Stimulated activated CD8-positive, alpha-beta memory T cell treated with anti-CD3 and anti-CD28 coated beads, Interleukin-12 subunit alpha, Interleukin-12 subunit beta, amount 100 ng/mL, for 24 hours (primary cell): ENCODE measurements at regions not wholly inside any gene's neighbourhood (a gene's known extent, or its start where the extent isn't known, plus 50 kb on each side); places are given as distances from the start of the nearest gene placed in this dataset.

ENCODE experiments used
- DNase-seq: peaks from one replicate; pipeline ENCODE4 v3.0.0-alpha.2; 2020; ENCODE audit errors: extremely low read depth

DNA sequence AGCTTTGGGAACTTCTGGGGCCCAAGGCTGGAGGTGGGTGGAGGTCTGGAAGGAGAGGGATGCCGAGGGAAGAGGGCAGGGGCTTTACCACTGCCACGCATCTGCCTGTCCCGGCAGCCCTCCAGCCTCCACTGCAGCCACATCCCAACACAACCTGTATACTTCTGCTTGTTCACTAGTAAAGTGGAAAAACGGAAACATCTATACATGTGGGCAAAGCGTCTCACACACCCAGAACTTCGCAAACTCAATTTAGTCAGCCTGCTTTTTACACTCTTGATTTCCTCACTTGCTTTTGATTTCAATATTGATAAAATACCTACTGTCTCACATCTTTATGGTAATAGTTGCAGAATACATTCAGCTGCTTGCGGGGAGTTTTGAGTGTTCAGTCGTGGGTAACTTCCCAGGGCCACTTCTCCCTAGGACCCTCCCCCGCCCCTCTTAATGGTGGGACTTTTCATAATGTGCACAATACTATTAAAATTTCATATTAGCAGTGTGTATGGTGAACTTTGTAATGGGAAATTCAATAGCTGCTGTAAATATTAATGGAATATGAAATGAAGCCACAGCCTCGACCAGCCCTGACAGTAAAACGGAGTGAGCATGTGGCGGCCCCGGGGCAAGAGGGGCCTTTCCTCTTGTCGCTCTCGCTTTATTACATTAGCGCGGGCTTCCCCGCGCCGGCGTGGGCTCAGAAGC, 85.2 kb downstream of the NR2F2 start:
- DNase-seq, result no peak

DNA sequence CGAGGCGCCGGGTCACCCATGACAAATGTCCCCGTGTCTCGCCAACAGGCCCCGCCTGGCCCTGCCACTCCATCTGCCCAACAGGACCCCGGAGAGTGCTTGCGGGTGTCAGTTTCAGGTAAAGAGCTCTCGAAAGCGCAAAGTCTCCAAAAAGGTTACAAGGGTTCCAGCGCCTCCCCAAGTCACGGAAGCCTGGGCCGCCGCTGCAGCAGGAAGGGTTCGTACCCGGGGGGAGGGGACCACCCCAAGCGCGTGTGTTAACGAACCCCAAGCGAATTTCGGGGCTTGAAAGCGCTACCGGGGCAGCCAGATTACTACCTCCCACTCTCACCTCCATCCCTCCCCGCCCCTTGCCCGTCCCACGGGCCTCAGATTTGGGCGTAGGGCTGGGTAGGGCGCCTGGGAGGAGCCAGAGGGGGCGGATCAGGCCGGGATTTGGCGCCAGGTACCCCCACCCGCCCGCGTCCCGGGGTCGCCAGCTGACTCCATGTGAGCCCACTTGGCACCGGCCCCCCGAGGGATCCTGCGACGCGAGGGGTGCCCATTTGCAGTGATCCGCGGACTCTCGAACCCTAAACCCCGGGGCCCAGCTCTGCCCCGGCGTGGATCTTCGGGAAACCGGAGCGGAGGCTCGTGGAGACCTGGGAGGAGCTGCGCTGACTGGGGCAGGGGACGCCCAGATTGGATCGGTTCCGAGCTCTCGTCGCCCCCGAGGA, 85.9 kb downstream of the NR2F2 start:
- no peak for DNase-seq

DNA sequence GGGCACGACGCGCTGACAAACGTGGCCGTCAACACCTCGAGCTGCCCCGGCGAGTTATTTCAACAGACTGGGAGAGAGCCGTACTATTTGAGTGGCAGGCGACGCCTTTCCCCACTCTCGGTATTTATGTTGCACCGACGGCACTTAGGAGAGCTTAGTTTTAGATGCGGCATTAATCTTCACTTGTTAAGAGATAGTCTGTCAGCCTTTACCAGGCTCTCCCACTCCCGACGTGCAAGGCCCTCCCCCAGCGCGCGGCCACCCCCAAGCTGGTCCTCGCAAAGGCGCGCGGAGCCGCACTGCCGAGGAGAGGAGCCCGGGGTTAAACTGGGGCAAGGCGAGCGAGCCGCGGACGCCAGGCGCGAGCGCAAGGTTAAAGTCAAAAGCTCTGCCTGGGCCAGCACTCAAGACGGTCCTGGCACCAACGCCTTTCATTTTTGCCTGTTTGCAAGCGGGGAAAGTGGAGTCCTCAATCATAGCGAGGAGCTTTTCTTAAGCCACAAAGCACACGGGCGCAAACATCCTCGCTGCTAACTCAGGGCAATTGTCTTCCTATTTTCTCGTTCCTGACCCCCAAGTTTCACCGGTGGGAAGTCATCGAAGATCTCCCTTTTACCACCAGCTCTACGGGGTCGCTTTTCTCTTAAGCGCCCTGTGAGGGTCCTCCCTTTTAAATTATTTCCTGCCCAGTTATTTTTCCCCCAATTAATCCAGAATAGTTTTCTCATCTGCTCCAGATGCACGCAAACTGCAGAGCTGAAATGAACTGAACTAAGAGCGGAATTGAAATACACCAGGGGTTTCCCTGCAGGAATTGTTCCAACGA, 86.6 kb downstream of the NR2F2 start:
- DNase-seq, result no peak

DNA sequence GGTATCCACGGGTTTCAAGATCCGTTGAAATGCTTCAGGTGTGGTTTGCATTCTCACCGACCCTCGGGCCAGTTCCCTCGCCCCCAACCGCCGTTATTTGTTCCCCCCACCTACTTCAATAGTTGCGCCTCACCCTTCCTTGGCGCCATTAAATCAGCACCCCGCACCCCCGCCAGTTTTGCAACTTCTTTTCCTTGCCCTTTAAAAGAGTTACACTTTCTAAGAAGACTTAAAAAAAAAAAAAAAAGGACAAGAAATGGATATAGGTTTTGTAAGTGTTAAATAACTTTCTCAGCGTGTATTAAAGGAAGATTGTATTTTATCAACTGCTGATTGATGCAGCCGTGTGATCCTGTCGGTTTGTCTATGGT, 87.2 kb downstream of the NR2F2 start:
- no peak for DNase-seq

DNA sequence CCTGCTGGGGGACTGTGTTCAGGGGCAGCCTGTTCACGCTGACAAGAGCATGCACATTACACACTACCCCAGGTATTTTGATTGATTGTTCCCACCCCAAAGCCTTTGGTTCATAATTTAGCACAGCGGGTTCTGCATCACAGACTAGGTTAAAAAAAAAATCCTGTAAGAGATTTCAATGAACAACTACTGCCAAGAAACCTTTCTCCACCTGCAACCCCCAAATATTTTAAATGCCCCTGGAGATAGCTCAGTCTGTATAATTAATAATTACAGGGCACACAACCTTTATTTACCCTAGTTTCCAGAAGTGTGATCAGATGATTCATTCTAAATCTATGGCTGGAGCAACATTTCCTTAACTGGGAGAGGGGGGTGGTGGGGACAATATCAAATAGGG, 87.6 kb downstream of the NR2F2 start:
- DNase-seq, result no peak

DNA sequence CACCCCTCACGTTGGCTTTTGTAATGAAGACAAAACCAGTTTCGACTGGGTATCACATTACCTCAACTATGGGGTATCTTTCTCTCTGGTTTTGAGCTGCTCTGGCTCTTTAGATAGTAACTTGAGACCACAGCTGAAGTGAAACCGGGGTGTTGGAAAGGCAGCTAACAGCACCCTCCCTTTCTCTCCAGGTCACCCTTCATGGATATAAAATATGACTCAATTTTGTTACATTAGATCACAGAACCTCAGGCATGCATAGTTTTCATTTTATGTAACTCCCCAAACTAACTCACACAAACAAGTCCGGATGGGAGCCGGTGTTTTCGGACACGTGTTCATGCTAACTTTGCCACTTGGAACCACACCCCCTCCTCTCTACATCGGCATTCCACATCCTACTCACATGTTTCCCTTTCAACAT, 90.7 kb downstream of the NR2F2 start:
- DNase-seq, result no peak

DNA sequence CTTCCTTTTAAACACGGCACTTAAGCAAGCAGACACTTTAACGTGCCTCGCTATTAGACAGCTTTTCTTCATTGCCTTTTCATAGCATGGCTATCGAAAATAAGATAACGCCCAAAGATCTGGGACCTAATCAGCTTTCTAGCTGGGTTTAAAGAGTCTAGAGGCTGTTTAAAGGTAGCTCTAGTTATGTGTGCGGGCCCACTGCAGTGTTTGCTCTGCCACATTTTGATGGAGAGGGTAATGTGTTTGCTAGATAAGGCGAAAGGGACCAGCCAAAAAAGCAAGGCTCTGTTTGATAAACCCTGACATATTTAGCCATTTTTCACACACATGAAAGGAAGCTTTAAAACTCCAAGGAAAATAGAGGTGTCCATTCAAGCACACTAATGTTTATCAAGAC, 91.6 kb downstream of the NR2F2 start:
- DNase-seq, result no peak

DNA sequence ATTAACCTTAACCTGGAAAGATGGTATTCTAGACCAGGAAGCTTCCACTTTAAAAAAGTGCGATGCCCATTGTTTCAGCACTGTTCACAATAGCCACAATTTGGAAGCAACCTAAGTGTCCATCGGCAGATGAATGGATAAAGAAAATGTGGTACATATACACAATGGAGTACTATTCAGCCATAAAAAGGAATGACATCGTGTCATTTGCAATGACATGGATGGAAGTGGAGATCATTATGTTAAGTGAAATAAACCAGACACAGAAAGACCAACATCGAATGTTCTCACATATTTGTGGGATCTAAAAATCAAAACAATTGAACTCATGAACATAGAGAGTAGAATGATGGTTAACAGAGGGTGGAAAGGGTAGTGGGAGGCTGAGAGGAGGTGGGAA, 94.2 kb downstream of the NR2F2 start:
- DNase-seq, result no peak

DNA sequence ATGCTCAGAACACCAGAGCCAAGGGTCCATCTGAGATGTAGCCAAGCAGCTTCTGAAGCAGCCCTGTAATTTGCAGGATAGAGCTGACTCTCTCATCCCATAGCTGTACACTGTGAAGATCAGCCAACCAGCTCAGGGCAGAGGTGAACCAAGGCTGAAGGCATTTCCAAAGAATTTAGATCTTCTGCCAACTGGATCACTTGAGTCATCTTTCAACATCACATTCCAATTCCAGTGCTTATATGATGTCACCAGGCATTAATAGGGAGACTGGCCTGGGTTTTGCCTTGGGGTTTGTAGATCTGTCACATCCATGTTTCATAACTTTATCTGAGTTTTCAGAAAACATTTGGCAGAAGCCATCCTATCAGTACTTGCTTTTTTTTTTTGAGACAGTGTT, 98.2 kb downstream of the NR2F2 start:
- no peak for DNase-seq

DNA sequence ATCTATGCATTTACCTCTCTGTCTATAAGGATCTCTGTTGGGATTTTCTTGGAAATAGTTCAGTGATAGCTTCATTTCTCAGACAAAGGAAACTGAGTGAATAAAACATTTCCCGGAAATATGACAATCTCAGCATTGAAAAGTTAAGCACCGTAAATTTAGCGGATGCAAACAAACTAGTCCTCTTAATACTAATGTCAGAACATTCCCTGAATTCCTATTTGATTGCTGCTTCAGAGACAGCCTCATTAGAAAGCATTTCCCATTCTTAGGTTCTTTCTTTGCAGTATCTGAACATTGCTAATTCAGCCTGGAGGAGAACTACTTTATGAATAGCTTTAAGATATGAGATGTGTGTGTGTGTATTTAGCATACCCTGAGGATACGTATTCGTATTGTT, 101.3 kb downstream of the NR2F2 start:
- DNase-seq, result no peak

DNA sequence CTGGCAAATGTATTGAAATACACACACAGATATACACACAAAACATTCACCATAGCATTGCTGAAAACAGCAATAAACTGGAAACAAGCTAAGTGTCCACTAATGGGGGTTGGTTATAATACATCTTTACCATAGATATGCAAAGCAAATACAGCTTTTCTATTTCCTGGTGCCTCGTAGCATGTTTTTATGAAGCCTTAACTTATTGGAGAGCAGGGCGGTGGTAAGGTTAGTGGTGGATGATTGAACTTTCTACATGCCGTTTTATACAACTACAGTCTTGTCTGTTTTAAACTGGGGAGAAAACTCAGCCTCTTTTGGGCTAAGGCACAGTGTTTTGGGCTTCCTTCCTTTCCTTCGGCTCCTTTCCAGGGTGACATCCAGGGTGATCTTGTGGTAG, 104.5 kb downstream of the NR2F2 start:
- no peak for DNase-seq

DNA sequence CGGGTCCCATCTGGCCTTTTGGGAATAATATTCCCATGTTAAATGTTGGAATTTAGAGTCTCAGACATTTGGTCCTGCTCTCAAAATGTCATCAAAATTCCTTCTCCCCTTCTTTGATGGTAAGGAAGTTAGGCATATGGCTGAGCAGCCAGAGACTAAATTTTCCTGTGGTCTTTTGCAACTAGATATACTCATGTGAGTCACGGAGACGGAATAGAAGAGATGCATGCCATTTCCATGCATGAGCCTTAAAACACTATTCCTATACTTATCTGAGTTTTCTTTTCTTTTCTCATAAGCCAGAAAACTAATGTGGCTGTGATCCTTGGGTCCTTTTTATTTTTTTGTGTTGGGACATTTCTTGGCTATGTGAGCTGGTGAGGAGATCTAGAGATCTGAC, 105.3 kb downstream of the NR2F2 start:
- no peak for DNase-seq

DNA sequence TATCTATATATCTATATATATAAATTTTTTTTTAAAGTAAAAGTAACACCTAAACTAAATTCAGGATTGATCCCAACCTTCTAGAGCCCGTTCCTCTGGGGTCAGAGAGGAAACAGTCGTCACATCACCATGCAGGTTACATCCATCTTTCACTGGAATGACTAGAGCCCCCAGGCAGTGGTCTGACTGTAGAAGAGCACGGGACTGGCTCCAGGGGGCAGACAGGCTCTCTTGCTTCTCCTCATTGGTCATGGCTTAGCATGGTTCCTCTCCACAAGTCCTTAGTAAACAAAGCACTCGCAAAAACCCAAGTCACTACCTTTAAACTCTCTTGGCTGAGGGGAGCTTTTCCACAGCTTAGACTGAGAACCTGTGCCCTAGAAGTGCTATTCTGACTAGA, 110.5 kb downstream of the NR2F2 start:
- no peak for DNase-seq

DNA sequence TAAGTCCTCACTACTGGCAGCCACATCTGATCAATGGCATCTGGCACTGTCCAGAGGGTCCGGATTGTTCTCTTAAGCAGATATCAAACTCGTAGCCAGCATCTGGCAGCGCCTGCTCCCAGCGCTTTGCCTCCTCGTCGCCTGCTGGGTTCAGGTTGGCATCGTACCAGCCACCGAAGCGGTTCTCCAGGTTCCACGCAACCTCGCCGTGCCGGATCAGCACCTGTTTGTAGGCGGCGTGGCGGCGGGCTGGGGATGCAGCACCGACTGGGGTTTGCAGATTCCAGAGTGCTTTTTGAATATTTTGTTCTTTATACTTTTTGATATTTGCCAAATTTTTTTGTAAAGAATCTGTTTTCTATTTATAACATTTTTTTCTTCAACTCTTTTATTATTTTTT, 111.6 kb downstream of the NR2F2 start:
- DNase-seq, result no peak

DNA sequence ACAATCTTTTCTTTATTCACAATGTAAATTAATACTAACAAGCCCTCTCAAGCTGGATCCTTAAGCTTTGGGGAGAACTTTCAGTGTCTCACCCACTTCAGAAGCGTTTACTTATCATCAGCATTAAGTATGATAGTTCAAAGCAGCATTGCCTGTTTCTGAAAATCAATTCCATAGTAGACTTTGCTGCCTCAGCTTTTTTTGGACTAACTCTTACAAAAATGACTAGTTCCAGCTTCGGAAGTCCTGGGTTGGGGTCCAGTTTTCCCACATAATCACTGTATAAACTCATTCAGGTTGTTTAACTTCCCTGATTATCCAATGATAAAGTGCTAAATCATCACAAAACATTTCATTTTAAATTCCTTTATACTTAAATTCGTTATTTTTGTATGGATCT, 114.4 kb downstream of the NR2F2 start:
- DNase-seq, result no peak

DNA sequence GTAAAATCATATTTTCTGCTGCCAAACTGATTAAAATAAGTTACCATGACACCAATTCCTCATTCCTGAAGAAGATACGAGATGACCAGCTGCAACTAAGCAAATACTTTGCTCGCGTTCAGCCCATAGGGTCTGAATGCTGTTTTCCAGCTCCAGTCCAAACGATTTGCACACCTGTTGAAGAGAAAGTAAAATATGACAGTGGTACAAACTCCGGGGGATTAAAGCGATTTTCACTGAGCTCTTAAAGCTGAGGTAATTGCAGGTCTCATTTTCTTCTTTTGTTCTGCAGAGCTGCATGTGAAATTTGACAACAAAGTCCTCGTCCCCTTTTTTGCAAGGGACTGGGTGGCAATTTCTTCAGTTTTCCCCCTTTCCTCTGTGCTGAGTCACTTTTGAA, 118.4 kb downstream of the NR2F2 start:
- no peak for DNase-seq

DNA sequence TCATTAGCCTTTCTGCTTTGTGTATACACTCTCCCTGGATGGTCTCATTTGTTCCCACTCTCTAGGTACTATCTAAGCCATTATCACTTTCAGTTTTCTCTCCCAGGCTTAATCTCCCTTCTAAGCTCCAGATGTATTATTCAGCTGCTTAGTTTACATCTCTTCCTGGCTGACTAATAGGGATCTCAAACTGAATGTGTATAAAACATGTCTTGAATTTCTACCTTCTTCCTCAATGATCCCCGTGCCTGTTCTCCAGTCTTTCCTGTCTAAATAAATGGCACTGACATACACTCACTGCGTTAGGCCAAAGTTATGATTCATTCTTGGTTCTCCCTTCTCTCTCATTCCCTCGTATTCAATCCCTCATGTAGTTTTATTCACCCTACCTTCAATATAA, 127.3 kb downstream of the NR2F2 start:
- no peak for DNase-seq

DNA sequence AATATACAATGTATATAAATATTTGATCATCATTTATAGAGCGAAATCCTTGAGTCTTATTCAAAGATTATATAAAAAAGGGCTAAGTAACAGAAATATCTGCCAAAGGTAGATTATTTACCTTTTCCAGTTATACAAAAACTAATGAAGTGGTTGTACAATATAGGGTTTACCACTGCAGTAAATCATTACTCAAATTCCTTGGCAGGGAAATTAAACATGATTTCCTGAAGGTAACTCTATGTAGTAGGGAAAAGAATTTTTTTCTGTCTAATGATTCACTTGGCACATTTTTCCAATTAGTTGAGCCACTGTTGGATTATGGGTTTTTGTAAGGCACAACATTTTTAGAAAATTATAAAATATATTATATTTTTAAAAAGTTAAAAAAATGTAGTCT, 129.6 kb downstream of the NR2F2 start:
- DNase-seq, result no peak

DNA sequence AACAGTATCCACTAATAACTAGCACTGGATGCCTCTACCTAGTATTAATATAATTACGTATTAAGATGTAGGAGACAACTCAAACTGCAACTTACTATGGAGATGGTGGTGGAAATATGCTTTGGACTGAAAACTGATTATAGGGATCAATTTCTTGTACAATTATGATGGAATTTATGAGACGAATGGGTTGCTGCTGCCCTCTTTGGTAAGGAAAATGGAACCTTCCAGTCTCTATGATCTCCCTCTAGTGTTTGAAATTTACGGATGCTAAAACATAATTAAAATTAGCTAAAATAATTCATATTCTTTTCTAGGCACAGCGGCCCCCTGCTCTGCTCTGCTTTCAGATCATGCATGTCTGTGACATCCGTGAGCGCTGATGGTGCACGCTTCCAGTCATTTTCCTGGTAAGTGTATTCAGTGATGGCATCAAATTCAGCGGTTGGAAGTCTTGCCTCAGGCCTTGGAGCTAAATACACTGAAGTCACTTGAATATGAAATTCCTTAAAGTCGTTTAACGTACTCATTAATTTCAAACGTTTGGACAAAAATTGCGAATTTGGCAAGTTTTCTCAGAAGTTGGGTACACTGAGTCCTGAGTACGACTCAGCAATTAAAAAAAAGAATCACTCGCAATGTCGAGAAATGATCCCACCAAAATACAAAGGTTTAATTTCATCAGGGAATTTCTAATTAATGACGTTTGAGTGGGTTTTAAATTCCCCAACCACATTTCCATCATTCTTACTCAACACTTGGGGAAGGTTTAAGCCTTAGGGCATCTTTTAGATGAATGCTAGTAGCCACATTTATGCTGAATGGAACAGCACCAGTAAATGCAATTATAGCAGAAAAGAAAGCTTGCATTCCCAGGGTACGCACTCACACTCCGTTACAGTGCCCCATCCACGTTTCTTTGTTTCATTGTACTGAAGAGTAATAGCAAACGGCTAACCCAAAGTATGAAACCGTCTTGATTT, 132.6 kb downstream of the NR2F2 start:
- DNase-seq, result no peak

DNA sequence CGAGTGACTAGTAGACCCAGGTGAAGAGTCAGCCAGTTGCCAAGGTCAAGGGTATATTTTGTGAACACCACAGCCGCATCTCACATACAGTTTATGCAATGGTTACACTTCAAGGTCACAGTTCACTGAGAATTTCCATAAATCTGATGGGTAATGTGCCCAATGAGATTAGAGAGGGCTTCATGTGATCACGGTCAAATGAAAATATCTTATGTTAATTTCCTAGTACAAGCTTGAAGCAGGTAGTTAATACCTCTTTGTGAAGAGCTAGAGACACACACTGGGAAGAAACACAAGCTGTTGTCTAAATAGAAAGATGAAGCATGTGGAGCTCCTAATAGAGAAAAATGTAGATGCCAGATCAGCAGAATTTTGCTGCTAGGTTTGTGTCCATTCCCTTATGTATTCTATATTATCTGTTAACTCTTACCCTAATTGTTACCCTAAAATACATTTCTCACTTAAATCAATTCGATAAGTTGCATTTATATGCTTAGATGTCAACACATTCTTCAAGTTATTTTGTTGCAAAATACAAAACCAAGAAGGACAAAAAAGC, 136.0 kb downstream of the NR2F2 start:
- DNase-seq, result no peak

DNA sequence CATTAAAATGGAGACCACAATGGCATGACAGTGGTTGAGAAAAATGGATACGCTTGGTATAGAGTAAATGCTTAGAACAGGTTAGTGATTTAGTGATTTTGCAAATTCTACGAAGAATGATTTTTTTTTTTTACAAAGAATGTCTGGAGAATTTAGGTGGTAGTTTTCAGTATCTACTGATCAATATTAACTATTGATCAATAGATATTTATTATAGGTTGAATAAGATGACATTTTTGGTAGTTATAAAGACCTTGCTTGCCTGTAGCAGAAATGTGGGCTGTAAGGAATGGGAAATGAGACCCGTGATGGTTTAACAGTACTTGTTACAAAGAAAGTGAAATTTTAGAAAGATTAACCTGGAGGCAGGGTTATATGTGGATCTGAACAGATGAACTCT, 137.5 kb downstream of the NR2F2 start:
- DNase-seq, result no peak
